Epithelial cell of proximal tubule (primary cell): ENCODE measurements at regions not wholly inside any gene's neighbourhood (a gene's known extent, or its start where the extent isn't known, plus 50 kb on each side); places are given as distances from the start of the nearest gene placed in this dataset.
"Not testable (repeated sequence)": the region's sequence is repeated elsewhere in the genome, so short reads cannot be mapped to it uniquely, and the experiment has no call there.

Experiments used
- DNase-seq: peaks from one replicate; pipeline ENCODE4 v3.0.0-alpha.2; 2011; ENCODE audit warnings: low read depth
- H3K4me3 ChIP-seq: 2 replicates; pipeline ENCODE4 v1.5.1; 2011; ENCODE audit warnings: low read depth, mild to moderate bottlenecking, low read length
- TF ChIP-seq, protein P1 (sequence below): conservative IDR thresholded peaks from 2 replicates; pipeline ENCODE4 v1.5.1; 2012; ENCODE audit warnings: low read depth, mild to moderate bottlenecking, low read length

DNA sequence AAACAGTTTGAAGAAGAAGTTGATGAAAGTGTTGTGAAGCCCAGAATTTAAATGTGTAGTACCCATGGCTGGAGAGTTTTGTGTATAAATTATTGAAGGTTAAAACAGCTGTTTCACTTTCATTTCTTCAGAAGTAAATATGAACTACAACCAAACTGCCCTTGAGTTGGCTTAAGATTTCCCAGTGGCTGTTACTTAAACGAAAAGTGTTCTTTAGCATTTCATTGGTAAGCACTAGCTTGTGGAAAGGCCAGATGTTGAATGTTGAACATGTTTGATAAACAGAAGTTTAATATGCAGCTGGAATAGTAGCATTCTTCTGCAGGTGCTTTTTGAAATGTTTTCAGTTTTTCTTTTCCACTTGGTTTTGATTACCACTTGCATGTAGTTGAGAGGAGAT lies 83.2 kb upstream of the TNRC6B start:
- no peak overlapping the region for H3K4me3 ChIP-seq
- TF ChIP-seq, protein P1, sequence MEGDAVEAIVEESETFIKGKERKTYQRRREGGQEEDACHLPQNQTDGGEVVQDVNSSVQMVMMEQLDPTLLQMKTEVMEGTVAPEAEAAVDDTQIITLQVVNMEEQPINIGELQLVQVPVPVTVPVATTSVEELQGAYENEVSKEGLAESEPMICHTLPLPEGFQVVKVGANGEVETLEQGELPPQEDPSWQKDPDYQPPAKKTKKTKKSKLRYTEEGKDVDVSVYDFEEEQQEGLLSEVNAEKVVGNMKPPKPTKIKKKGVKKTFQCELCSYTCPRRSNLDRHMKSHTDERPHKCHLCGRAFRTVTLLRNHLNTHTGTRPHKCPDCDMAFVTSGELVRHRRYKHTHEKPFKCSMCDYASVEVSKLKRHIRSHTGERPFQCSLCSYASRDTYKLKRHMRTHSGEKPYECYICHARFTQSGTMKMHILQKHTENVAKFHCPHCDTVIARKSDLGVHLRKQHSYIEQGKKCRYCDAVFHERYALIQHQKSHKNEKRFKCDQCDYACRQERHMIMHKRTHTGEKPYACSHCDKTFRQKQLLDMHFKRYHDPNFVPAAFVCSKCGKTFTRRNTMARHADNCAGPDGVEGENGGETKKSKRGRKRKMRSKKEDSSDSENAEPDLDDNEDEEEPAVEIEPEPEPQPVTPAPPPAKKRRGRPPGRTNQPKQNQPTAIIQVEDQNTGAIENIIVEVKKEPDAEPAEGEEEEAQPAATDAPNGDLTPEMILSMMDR: no peak
- no peak for DNase-seq

DNA sequence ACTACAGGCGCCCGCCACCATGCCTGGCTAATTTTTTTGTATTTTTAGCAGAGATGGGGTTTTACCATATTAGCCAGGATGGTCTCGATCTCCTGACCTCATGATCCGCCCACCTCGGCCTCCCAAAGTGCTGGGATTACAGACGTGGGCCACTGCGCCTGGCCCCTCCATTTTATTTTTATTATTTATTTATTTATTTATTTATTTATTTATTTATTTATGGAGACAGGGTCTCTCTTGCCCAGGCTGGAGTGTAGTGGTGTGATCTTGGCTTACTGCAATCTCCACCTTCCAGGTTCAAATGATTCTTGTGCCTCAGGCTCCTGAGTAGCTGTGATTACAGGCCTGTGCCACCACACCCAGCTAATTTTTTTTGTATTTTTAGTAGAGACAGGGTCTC lies 77.8 kb upstream of the TNRC6B start:
- H3K4me3 ChIP-seq, DNase-seq: not testable (repeated sequence)

DNA sequence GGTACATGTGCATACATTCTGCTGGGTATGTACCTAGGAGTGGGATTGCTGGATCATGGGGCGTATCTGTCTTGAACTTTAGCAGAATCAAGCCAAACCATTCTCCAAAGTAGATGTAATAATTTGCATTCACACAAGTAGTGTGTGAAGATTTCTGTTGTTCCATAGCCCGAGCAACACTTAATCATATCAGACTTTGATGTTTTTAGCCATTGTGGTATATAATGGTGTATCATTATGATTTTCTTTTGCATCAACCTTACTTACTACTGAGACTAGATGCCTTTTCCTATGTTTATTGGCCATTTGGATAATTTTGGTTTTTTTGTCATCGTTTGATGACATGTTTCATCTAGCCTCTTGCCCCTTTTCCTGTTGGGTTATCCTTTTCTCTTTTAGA lies 72.0 kb upstream of the TNRC6B start:
- no peak overlapping the region for H3K4me3 ChIP-seq
- no peak for DNase-seq
- TF ChIP-seq, protein P1: no peak

DNA sequence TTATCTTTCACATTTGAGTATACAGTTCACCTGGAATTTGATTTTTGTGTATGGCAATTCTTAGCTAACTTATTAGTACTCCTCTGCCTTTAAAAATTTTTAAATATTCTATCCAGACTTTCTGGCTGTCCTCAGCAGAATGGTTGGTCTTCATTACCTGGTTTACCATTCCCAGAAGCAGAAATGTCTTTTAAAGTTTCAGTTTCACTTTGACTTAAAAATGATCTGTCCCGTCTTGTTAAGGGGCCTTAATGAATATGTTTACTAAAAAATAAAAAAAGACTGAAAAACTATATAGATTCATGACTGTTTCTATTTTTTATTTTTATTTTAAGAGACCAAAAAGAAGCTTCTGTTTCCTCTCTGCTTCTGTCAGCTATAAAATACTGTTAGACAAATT lies 70.5 kb upstream of the TNRC6B start:
- TF ChIP-seq, protein P1: no peak
- no peak for DNase-seq
- peak overlapping the region; percentile 22 for H3K4me3 ChIP-seq

DNA sequence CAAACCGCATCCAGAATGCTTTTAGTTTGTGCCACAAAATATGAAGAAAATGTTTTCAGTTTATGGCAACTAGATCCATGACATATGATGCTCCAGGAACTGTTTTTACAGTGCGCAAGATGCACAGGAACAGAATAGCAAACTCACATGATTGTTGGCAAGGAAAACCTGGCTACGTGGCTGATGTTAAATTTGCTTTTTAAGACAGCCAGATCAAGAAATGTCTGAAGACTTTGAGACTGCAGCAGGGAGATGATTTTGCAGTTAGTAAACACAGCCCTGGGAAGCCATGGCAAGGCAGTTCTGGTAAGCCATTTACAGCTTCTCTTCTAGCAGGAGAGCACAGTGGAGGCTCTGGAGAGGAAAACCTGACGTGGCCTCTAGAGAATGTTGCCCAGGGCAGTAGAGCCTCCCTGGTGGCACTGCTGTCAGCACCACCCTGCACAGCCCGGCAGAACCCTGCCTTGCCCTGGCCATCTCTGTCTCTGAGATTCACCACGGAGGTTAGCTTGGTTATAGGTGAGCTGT lies 69.8 kb upstream of the TNRC6B start:
- DNase-seq: peak; percentile 36
- peak overlapping the region; percentile 22 for H3K4me3 ChIP-seq
- TF ChIP-seq, protein P1: peak; percentile 9

DNA sequence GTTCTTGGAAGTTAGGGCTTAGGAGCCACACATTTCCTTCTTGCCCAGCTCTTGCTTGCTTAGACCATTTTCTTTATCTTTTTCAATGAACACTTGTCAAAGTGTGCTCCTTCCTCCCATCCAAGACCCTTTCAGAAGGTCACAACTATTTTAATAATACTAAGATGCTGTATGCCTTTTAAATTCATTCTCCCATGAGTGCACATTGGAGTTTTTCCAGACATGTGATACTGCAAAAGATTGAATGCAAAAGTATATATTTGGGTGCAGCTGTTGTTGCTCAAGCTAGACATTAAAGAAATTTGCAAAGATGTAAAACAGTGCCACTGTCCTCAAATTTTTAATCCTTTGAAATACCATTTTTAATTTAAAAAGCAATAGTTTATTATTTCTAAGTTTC lies 69.3 kb upstream of the TNRC6B start:
- DNase-seq: no peak
- H3K4me3 ChIP-seq: no peak overlapping the region
- TF ChIP-seq, protein P1: no peak

DNA sequence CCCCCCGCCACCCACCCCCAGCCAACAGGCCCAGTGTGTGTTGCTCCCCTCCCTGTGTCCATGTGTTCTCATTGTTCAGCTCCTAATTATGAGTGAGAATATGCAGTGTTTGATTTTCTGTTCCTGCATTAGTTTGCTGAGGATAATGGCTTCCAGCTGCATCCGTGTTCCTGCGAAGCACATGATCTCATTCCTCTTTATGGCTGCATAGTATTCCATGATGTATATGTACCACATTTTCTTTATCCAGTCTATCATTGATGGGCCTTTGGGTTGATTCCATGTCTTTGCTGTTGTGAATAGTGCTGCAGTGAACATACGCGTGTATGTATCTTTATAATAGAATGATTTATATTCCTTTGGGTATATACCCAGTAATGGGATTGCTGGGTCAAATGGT lies 68.8 kb upstream of the TNRC6B start:
- not testable (repeated sequence) for DNase-seq, H3K4me3 ChIP-seq

DNA sequence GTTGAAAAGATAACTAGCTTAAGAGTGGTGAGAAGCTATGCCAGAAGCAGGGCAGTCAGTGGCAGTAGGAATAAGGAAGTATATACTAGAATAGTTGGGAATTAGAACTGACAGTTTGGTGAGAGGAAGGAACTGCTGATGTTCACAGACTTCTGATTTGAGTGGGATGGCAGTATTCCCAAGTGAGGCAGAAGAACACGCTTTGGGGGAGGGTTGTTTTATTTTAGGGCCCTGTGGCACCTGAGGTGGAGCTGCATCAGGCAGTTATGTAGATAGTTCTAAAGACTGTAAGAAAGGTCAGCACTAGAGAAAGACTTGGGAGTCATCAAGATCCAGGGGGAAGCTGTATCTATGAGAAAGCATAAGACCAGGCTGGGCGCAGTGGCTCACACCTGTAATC lies 66.3 kb upstream of the TNRC6B start:
- no peak for DNase-seq
- TF ChIP-seq, protein P1: no peak
- H3K4me3 ChIP-seq: no peak overlapping the region
